ENCODE measurements at regions not wholly inside any gene's neighbourhood (a gene's known extent, or its start where the extent isn't known, plus 50 kb on each side); places are given as distances from the start of the nearest gene placed in this dataset.

- DNase-seq = no peak
Measured at GRCh38 chr17:71910002-71910401, 210.8 kb upstream of the SOX9 start.

GRCh38 chr17:71914042-71914441 is 206.8 kb upstream of the SOX9 start:
- no peak for DNase-seq

- DNase-seq = no peak
Measured at GRCh38 chr17:71914812-71915211, 206.0 kb upstream of the SOX9 start.

GRCh38 chr17:71917715-71918114 is 203.1 kb upstream of the SOX9 start:
- no peak for DNase-seq

- no peak for DNase-seq
Measured at GRCh38 chr17:71919186-71919585, 201.6 kb upstream of the SOX9 start.

GRCh38 chr17:71919896-71920295 is 200.9 kb upstream of the SOX9 start:
- DNase-seq = no peak

GRCh38 chr17:71921796-71922195 is 199.0 kb upstream of the SOX9 start:
- no peak for DNase-seq

GRCh38 chr17:71922439-71922838 is 198.4 kb upstream of the SOX9 start:
- no peak for DNase-seq

- no peak for DNase-seq
Measured at GRCh38 chr17:71926746-71927398, 193.9 kb upstream of the SOX9 start.

GRCh38 chr17:71933306-71933705 is 187.5 kb upstream of the SOX9 start:
- no peak for DNase-seq

GRCh38 chr17:71934520-71934919 is 186.3 kb upstream of the SOX9 start:
- no peak for DNase-seq

- DNase-seq = no peak
Measured at GRCh38 chr17:71935341-71935740, 185.5 kb upstream of the SOX9 start.

- no peak for DNase-seq
Measured at GRCh38 chr17:71936977-71937376, 183.8 kb upstream of the SOX9 start.

GRCh38 chr17:71937914-71938313 is 182.9 kb upstream of the SOX9 start:
- DNase-seq = no peak

GRCh38 chr17:71938340-71939010 is 182.3 kb upstream of the SOX9 start:
- no peak for DNase-seq

GRCh38 chr17:71941920-71942319 is 178.9 kb upstream of the SOX9 start:
- DNase-seq = no peak

- no peak for DNase-seq
Measured at GRCh38 chr17:71942626-71943025, 178.2 kb upstream of the SOX9 start.

- DNase-seq = no peak
Measured at GRCh38 chr17:71948703-71949422, 172.0 kb upstream of the SOX9 start.

- peak; percentile 3 for DNase-seq
Measured at GRCh38 chr17:71959154-71959553, 161.7 kb upstream of the SOX9 start.

GRCh38 chr17:71963351-71963750 is 157.5 kb upstream of the SOX9 start:
- no peak for DNase-seq

- no peak for DNase-seq
Measured at GRCh38 chr17:71963791-71964190, 157.0 kb upstream of the SOX9 start.

GRCh38 chr17:71964559-71964958 is 156.3 kb upstream of the SOX9 start:
- DNase-seq = no peak

GRCh38 chr17:71966055-71966454 is 154.8 kb upstream of the SOX9 start:
- no peak for DNase-seq

All from hematopoietic multipotent progenitor cell treated with erythropoietin and hydrocortisone succinate and interleukin-3 and kit ligand, for 6 days (in vitro differentiated cells).